ENCODE measurements at regions not wholly inside any gene's neighbourhood (a gene's known extent, or its start where the extent isn't known, plus 50 kb on each side); places are given as distances from the start of the nearest gene placed in this dataset.

GRCh38 chr2:71880846-71881610, 266.6 kb downstream of the CYP26B1 start:
- TF ChIP-seq EZH2 (IDR thresholded peaks at IDR 0.05; ENCODE audit: low read depth, unreplicated experiment), result no peak
- no peak for TF ChIP-seq JUNB (IDR thresholded peaks at IDR 0.05; ENCODE audit: unreplicated experiment)
- no peak for TF ChIP-seq CTCF (conservative IDR thresholded peaks at IDR 0.05; ENCODE audit: low read depth in 2 of 2)
